Activated T-cell treated with anti-CD3 and anti-CD28 coated beads for 24 hours (primary cell): ENCODE measurements at regions not wholly inside any gene's neighbourhood (a gene's known extent, or its start where the extent isn't known, plus 50 kb on each side); places are given as distances from the start of the nearest gene placed in this dataset.
"Not testable (repeated sequence)": the region's sequence is repeated elsewhere in the genome, so short reads cannot be mapped to it uniquely, and the experiment has no call there.

Experiments used
- DNase-seq: peaks from one replicate; pipeline ENCODE4 v3.0.0-alpha.2; 2020; ENCODE audit warnings: low read depth

- no peak for DNase-seq
Observed at GRCh38 chr22:49697047-49697446, 130.6 kb downstream of the BRD1 start.

GRCh38 chr22:49694462-49695260 lies 133.0 kb downstream of the BRD1 start:
- no peak for DNase-seq

GRCh38 chr22:49693848-49694247 lies 133.8 kb downstream of the BRD1 start:
- DNase-seq: no peak

GRCh38 chr22:49693416-49693815 lies 134.3 kb downstream of the BRD1 start:
- no peak for DNase-seq

- no peak for DNase-seq
Observed at GRCh38 chr22:49692499-49693225, 135.0 kb downstream of the BRD1 start.

DNA sequence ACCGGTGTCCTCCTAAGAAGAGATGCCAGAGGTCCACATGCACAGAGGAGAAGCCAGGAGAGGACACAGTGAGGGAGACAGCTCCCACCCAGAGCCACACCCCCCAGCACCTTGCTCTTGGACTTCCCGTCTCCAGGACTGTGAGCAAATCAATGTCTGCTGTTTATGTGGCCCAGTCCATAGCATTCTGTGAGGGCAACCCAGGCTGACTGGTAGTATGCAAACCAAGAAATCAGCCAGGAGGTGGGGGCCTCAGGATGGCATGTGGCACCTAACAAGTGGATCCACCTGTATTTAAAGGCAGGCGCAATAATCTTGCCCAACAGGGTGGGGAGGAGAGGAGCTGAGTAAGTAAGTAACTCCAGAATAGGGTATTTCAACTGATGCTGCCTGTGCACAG lies 136.4 kb downstream of the BRD1 start:
- DNase-seq: no peak

DNA sequence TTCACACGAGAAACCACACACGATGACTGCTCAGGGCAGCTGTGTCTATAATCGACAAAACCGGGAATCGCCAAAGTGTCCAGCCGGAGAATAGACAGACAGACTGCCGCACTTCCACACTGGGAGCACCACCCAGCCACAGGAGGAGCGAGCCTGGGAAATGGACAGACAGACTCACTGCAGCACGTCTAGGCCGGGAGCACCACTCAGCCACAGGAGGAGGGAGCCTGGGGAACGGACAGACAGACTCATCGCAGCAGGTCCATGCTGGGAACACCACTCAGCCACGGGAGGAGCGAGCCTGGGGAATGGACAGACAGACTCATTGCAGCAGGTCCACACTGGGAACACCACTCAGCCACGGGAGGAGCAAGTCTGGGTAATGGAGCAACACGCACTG lies 137.2 kb downstream of the BRD1 start:
- no peak for DNase-seq

GRCh38 chr22:49689858-49690257 lies 137.8 kb downstream of the BRD1 start:
- no peak for DNase-seq

GRCh38 chr22:49689255-49689770 lies 138.4 kb downstream of the BRD1 start:
- no peak for DNase-seq

DNA sequence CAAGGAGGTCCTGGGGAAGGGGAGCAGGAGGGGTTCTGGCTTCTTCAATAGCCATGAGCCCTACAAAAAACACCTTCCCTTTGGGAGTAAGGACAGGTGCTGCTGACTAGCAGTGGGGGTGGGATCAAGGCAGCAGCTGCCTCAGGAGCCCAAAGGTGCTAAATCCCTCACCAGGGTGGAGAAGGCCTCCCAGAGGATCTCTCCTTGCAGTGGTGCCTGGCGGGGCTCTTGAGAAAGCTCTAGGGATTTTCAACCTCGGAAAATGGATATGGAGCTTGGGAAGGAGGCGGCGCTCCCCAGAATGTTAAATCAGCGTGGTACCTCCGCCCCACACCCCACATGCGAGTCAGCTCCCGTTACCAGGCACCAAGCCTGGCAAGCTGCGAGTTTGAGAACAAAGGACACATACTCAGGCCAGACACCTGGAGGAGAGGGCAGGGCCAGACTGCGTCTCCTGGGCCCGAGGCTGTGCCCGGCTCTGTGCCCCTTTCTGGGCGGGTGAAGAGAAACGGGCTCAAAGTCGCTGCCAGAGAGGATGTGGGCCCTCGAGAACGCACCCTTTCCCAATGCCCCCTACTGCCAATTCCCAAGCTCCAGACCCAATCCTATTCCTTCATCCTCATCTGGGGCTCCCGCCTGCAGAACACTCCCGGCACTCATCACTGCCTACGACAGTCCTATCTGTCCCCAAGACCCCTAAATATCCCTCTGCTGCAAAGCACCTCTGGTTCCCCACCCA lies 139.0 kb downstream of the BRD1 start:
- DNase-seq: no peak

DNA sequence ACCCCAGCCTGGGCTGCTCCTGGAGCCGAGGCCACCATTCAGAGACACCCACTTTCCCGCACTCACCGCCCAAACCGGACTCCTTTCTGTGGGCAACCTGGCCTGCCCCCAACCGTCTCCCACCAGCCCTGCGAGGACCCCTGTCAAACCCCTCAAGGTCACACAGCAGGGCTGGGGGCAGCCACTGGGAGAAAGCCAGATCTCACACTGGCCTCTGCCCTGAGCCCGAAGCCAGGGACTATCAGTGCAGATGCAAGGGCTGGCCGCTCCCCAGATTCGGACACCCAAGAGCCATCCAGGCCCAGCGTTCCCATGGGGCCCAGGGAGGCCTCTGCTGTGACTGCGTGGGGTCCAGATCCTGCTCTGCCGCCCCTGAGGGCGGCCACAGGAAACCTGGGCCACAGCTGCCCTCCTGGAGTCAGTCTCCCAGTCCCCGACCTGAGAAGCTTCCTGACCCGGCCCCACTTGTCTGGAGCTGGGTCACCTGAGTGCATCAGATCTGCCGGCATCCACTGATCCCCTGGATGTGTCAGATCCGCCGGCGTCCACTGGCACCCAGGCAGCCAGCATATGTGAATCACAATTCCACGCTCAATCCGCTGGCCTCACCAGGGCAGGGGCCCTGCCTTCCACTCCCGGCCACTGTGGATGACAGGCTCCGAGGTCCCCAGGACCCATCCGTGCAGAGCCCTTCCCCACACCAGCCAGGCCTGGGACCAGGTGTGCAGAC lies 139.7 kb downstream of the BRD1 start:
- no peak for DNase-seq

- DNase-seq: no peak
Observed at GRCh38 chr22:49687333-49687732, 140.3 kb downstream of the BRD1 start.

DNA sequence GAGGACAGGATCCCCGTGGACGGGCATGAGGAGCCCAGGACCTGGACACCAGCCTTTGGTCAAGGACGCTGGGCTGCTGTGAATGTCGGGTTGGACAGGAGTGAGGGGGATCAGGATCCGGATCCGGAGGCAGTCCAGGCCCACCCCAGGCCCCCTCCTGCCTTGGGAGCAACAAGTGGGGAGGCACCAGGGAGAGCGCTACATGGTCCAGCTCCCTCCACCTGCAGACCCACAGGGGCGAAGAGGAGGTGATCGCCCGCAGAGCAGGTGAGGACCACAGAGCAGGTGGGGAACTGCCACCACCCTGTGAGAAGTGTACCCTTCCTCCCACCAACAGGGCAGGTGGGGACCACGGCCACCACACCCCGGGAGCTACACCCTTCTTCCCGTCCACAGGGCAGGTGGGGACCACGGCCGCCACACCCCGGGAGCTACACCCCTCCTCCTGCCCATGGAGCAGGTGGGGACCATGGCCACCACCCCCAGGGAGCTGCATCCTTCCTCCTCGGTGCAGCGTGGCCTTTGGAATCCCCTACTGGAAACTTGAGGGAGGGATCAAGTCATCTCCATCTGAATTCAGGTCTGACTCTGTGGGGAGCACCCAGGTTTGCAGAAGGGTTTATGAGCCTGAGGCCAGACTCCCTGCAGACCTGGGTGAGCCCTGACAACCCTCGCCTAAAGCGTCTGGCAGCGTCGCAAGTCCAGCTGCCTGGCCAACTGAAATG lies 141.0 kb downstream of the BRD1 start:
- no peak for DNase-seq

- DNase-seq: no peak
Observed at GRCh38 chr22:49685686-49686085, 142.0 kb downstream of the BRD1 start.

DNA sequence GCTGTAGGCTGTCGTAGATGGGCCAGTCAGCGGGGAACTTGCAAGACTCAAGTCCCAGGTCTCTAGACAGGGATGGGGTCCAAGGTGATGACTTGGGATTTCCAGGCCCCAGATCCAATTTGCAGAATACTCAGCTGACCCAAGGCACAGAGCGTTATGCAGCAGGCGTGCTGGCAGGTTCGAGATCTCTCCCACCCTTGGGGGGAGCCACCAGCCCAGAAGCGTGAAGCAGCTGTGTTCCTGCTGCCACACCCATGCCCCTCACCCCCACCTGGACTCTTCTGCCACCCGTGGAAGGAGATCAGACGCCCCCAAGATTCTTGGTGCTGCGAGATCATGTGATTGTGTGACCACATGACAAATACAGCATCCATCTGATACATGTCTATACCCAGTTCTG lies 142.6 kb downstream of the BRD1 start:
- no peak for DNase-seq

DNA sequence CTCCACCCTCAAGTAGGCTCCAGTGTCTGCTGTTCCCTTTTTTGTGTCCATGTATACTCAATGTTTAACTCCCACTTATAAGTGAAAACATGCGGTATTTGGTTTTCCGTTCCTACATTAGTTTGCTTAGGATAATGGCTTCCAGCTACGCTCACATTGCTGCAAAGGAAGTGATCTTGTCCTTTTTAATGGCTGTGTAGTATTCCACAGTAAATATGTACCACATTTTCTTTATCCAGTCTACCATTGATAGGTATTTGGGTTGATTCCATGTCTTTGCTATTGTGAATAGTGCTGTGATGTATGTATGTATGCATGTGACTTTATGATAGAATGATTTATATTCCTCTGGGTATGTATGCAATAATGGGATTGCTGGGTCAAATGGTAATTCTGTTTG lies 144.6 kb downstream of the BRD1 start:
- no peak for DNase-seq

DNA sequence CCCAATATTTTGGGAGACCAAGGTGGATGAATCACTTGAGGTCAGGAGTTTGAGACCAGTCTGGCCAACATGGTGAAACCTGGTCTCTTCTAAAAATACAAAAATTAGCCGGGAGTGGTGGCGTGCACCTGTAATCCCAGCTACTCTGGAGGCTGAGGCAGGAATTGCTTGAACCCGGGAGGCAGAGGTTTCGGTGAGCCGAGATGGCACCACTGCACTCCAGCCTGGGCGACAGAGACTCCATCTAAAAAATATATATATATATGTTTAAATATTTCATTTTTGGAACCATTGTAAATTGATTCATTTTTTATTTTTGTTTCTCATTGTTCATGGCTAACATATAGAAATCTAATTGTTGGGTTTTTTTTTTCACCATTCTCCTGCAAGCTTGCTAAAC lies 146.9 kb downstream of the BRD1 start:
- not testable (repeated sequence) for DNase-seq

DNA sequence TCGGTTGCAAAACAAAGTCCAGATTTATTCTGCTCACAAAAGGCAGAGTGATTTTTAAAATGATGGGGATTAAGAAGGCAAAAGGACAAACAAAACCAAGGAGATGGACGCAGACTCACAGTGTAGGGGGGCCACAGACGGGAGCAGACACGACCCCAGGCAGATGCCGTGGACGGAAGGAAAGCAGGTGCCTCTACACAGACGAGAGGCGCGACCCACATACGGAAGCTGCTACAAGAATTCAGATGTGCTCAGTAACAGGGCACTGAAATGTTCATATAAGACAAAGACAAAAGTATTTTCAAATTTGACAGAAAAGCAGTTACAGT lies 148.9 kb downstream of the BRD1 start:
- DNase-seq: no peak

DNA sequence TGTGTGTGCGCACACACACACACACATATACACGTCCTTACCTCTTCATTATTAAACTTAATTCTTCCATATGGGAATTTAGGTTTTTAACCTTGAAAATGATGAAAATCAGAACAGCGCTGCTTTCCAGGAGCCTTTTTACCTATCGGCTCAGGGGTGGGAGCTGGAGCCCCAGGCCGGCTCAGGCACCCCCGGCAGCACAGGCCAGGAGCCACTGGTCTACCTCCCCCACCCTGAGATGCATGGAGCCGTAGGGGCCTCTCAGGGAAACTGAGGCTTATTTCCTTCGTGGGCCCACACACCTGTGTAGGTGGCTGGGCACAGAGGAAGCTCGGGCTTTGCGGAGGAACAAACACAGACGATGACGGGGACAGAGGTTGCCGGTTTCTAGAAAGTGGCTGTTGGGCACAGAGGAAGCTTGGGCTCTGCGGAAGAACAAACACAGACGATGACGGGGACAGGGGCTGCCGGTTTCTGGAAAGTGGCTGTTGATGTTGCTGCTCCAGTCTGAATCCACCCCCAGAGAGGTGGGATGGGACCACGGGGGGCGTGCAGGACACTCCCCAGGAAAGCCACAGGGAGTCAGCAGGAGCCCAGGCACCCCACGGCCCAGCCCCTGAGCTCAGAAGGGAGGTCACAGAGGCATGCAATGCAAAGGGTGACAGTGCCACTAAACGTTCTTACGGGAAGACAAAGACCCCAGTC lies 149.4 kb downstream of the BRD1 start:
- DNase-seq: no peak

- DNase-seq: no peak
Observed at GRCh38 chr22:49677495-49677889, 150.2 kb downstream of the BRD1 start.
